C4-2B (cell line): ENCODE measurements at regions not wholly inside any gene's neighbourhood (a gene's known extent, or its start where the extent isn't known, plus 50 kb on each side); places are given as distances from the start of the nearest gene placed in this dataset.
A peak's percentile ranks its signal among the peaks of the same experiment; 100 is the strongest.

Source experiments
- H3K27ac ChIP-seq: fragments of 450-650 bp; 2 replicates; pipeline ENCODE4 v1.5.1; 2017
- ZFX ChIP-seq: fragments of 450-650 bp; IDR thresholded peaks from 2 replicates; pipeline ENCODE4 v1.6.1; 2017
- TF ChIP-seq, protein P1 (sequence below): fragments of 450-650 bp; conservative IDR thresholded peaks from 2 replicates; pipeline ENCODE4 v1.5.1; 2017; ENCODE audit warnings: mild to moderate bottlenecking

GRCh38 chr5:143653766-143654282 is 158.1 kb upstream of the HMHB1 start:
- H3K27ac ChIP-seq, result no peak overlapping the region
- TF ChIP-seq ZFX, result no peak
- TF ChIP-seq, protein P1, sequence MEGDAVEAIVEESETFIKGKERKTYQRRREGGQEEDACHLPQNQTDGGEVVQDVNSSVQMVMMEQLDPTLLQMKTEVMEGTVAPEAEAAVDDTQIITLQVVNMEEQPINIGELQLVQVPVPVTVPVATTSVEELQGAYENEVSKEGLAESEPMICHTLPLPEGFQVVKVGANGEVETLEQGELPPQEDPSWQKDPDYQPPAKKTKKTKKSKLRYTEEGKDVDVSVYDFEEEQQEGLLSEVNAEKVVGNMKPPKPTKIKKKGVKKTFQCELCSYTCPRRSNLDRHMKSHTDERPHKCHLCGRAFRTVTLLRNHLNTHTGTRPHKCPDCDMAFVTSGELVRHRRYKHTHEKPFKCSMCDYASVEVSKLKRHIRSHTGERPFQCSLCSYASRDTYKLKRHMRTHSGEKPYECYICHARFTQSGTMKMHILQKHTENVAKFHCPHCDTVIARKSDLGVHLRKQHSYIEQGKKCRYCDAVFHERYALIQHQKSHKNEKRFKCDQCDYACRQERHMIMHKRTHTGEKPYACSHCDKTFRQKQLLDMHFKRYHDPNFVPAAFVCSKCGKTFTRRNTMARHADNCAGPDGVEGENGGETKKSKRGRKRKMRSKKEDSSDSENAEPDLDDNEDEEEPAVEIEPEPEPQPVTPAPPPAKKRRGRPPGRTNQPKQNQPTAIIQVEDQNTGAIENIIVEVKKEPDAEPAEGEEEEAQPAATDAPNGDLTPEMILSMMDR, result no peak

GRCh38 chr5:143653256-143653655 is 158.7 kb upstream of the HMHB1 start:
- TF ChIP-seq, protein P1, result no peak
- TF ChIP-seq ZFX, result no peak

DNA sequence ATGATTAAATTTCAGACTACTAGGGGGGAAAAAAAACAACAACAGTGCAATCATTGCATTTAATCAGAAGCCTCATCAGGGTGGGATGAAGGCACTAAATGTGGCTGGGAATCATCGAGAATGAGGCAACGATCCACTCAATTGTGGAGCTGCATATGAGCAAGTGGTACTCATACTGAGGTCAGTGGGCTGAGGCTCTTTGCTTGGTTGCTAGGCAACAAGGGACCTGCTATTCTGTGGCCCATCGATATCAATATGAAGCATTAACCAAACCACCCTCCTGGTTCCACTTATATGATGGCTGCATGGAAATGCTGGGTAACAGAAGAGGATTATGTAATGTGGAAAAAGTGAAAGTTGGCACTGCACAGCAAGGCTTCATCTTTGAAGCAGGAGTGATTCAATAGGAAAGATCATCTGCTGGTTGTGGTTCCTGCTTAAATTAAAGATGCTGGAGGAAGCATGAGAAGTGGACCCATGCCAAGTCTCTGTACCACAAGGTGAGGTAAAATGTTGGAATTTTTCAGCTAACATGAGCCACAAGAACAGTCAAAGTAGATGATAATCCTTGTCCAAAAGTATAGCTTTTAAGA is 159.8 kb upstream of the HMHB1 start:
- H3K27ac ChIP-seq, result no peak overlapping the region
- TF ChIP-seq, protein P1, result no peak
- no peak for TF ChIP-seq ZFX

More at GRCh38 chr5:143653256-143653655, 158.7 kb upstream of the HMHB1 start:
- no peak overlapping the region for H3K27ac ChIP-seq

DNA sequence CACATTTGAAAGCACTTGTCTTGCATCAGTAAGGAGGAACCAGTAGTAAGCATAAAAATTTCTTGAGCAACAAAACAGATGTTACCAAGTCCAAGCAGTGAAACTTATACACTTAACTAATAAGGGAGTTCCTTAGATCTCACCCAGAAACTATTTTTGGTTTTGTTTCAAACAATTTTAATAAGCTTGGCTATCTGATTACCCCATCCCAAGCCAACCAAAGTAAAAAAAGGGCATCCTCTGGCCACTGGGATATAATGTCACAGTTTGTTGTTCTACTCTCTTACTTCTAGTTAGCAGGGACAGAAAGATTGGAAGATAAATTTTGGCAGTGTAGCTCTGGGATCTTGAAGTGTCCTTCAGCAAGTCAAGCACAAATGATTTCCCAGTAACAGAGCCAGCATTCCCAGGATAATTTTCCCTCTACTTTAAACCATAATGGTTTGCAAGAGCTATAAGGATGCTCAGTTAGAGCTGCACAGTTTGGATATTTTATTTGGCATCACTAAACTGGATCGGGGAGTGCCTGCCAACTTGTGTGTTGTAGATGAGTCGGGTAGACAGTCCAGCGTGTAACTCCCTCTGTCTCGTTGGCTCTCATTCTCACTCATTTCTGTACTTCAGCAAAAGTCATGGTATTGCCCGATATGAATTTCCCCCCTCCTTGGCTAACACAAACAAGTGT is 161.9 kb upstream of the HMHB1 start:
- no peak for TF ChIP-seq ZFX
- TF ChIP-seq, protein P1, result no peak
- H3K27ac ChIP-seq, result no peak overlapping the region

GRCh38 chr5:143648696-143649095 is 163.3 kb upstream of the HMHB1 start:
- no peak overlapping the region for H3K27ac ChIP-seq
- TF ChIP-seq, protein P1, result peak; percentile 50
- TF ChIP-seq ZFX, result no peak

GRCh38 chr5:143646961-143647360 is 165.0 kb upstream of the HMHB1 start:
- no peak for TF ChIP-seq ZFX
- TF ChIP-seq, protein P1, result no peak
- H3K27ac ChIP-seq, result no peak overlapping the region

DNA sequence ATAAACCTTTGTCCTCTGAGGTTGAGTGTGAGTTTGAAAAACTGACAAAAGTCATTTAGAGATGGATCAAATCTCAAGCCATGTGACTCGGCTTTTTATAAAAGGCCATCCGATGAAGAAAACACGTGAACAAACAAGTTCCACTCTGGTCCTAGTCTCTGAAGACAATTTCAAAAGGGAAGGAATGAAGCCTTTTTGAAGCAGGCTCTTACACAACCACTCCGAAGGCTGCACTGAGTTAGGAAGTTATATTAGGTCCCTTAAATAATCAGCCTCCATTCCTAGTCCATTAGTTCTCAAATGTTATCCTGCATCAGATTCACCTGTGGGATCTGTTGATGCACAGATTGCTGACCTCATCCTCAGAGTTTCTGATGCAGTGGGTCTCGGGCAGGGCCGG is 166.6 kb upstream of the HMHB1 start:
- TF ChIP-seq ZFX, result no peak
- TF ChIP-seq, protein P1, result no peak
- no peak overlapping the region for H3K27ac ChIP-seq
